ENCODE measurements at regions not wholly inside any gene's neighbourhood (a gene's known extent, or its start where the extent isn't known, plus 50 kb on each side); places are given as distances from the start of the nearest gene placed in this dataset.

DNA sequence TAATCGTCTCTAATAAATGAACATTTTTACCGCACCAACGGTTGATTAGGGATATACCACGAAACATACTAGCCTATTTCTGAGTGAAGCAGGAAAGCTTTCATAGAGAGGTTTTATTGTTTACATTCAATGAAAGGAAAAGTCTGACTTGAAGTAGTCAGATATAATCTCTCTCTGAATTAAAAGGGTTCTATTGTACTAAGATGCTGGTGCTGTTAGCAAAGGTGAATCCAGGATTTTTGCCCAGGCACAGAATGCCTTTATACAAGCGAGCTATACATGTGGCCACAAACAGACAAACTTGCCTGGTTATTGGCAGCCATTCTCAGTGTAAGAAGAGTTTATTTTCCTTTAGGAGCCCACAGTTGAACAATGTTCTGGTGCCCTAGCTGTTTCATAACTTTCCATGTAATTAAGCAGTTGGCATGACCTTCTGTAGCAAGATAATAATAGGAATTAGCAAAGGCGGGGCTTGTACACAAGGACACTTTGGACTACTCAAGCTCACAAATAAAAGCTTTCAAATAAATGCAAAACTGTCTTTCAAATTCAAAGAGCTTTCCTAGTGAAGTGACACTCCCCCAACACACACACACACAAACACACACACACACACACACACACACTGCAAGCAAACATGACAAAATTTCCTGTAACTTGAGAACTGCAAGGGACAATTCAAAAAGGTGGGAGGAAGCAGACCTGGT, 198.7 kb upstream of the MAP3K1 start:
- Histone ChIP-seq H3K9ac (ENCODE audit: low read depth in 2 of 2, low read length in 2 of 2) (no peak overlapping the region), H3K4me3 (no peak overlapping the region), H3K27ac (no peak overlapping the region), H3K4me1 (no peaks in the 10 kb centered on the region), H3K36me3 (no peaks in the 10 kb centered on the region), H3K9me3 (no peaks in the 10 kb centered on the region), H3K27me3 (no peaks in the 10 kb centered on the region)
- TF ChIP-seq, protein P1, sequence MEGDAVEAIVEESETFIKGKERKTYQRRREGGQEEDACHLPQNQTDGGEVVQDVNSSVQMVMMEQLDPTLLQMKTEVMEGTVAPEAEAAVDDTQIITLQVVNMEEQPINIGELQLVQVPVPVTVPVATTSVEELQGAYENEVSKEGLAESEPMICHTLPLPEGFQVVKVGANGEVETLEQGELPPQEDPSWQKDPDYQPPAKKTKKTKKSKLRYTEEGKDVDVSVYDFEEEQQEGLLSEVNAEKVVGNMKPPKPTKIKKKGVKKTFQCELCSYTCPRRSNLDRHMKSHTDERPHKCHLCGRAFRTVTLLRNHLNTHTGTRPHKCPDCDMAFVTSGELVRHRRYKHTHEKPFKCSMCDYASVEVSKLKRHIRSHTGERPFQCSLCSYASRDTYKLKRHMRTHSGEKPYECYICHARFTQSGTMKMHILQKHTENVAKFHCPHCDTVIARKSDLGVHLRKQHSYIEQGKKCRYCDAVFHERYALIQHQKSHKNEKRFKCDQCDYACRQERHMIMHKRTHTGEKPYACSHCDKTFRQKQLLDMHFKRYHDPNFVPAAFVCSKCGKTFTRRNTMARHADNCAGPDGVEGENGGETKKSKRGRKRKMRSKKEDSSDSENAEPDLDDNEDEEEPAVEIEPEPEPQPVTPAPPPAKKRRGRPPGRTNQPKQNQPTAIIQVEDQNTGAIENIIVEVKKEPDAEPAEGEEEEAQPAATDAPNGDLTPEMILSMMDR (IDR thresholded peaks at IDR 0.05): no peak
- no peak for DNase-seq
- intact Hi-C loops (cut with DNase I): no loop called here

DNA sequence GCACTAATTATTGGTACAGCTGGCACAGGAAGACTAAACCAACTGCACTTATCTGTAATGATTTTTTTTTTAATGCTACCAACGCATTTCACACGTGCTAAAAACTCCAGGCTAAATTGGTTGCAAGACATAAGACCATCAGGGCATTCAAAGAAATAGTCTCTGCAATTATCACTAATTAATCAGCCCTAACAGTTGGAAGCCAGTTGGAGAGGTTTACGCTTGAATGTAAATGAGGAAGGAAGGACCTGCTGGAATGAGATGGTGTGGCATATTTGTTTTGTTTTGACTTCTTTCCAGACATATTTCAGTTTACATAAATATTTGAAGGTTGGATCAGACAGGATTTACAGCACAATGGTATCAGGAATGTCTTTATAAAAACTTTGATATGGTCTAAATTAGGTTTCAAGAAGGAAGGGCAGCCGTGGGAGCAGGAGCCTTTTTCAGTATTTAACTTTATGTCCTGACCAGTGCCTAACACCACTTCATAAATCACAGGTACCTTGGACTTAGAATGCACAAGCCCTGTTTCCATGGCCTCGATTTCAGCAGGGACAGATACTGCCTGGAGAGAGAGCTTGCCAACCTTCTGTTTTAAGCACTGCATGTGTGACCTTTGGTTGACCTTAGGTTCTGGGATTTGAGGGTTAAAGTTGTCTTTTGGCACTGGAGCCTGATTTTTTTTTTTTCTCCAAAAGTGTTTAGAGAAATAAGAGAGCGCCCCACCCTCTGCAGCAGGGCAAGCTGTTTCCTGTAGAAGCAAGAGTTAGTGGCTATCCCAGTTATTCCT, 199.8 kb upstream of the MAP3K1 start:
- H3K27me3 ChIP-seq: no peaks in the 10 kb centered on the region
- intact Hi-C loops (cut with DNase I): no loop called here
- no peak overlapping the region for H3K4me3 ChIP-seq
- no peak overlapping the region for H3K27ac ChIP-seq
- no peaks in the 10 kb centered on the region for H3K36me3 ChIP-seq
- no peak for DNase-seq
- TF ChIP-seq, protein P1 (IDR thresholded peaks at IDR 0.05): no peak
- H3K9ac ChIP-seq (ENCODE audit: low read depth in 2 of 2, low read length in 2 of 2): no peak overlapping the region
- H3K9me3 ChIP-seq: no peaks in the 10 kb centered on the region
- H3K4me1 ChIP-seq: no peaks in the 10 kb centered on the region

DNA sequence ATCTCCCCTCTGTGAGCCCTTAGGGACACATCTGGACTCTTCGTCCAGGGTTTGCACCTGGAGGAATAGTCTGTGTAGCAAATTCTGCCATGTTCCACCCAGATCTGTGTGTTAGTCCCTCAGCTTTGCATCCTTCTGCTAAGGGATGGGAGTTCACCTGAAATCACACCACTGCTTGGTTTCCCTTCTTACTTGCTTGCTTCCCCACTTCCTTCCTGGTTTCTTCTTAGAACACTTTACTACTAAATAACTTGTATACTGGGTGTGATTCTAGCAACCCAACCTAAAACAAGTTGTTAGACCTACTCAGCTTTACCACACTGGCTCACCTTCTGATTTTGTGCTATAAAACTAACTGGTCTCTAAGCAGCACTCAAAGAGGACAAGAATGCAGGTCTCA, 202.6 kb upstream of the MAP3K1 start:
- Histone ChIP-seq H3K27ac (no peak overlapping the region), H3K27me3 (no peaks in the 10 kb centered on the region), H3K4me3 (no peak overlapping the region), H3K36me3 (no peaks in the 10 kb centered on the region), H3K9me3 (no peaks in the 10 kb centered on the region), H3K4me1 (no peaks in the 10 kb centered on the region), H3K9ac (ENCODE audit: low read depth in 2 of 2, low read length in 2 of 2) (no peak overlapping the region)
- no peak for DNase-seq
- intact Hi-C loops (cut with DNase I): no loop called here
- TF ChIP-seq, protein P1 (IDR thresholded peaks at IDR 0.05): no peak

DNA sequence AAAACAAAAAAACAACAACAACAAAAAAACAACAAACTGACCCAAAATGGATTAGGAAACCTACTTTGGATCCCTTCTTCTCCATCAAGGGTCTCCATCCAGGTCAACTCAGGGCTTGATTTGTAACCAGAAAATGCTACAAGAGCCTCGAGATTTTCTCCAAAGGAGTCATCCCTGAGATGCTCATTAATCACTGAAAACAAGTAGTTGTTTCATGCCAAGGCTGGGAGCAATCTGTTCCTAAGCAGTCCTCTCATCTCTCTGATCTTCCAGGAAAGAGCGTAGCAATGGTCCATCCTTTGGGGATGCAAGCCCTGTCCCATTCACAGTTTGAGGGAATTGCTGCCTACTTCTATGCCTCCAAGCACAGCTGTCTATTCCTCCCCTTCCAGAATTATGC, 203.0 kb upstream of the MAP3K1 start:
- TF ChIP-seq, protein P1 (IDR thresholded peaks at IDR 0.05): no peak
- intact Hi-C loops (cut with DNase I): no loop called here
- H3K4me3 ChIP-seq: no peak overlapping the region

DNA sequence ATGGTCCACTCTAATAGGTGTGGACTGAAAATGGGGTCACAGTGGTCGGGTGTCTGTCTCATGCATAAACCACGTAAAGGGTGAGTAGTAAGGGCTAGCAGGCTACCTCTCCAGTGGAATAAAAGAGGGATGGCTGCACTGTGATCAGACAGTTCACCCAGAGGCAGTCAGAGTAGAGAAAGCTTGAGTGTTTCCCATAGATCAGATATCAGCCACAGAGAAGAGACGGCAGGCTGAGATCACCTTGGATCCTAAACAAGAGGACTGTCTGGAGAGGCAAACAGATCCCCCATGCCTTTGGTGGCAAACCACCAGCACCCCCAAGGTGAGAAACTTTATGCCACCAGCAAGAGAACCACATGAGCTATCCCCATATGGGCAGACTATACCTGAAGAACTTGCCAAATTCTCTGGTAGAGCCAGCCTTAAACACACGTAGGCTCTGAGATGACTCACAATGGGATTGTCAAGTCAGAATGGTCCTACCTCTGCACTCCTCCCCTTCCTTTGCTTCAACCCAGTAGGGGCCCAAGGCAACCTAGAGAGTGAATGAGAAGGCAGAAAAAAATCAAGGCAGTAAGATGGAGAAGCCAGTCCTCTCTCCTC, 205.2 kb upstream of the MAP3K1 start:
- H3K27me3 ChIP-seq: no peaks in the 10 kb centered on the region
- intact Hi-C loops (cut with DNase I): no loop called here
- no peaks in the 10 kb centered on the region for H3K4me1 ChIP-seq
- TF ChIP-seq, protein P1 (IDR thresholded peaks at IDR 0.05): no peak
- no peaks in the 10 kb centered on the region for H3K9me3 ChIP-seq
- H3K27ac ChIP-seq: no peak overlapping the region
- no peak overlapping the region for H3K4me3 ChIP-seq
- no peak for DNase-seq
- no peak overlapping the region for H3K9ac ChIP-seq (ENCODE audit: low read depth in 2 of 2, low read length in 2 of 2)
- H3K36me3 ChIP-seq: no peaks in the 10 kb centered on the region

More for the DNA sequence above, 203.0 kb upstream of the MAP3K1 start:
- DNase-seq: no peak
- no peak overlapping the region for H3K9ac ChIP-seq (ENCODE audit: low read depth in 2 of 2, low read length in 2 of 2)
- H3K36me3 ChIP-seq: no peaks in the 10 kb centered on the region
- no peaks in the 10 kb centered on the region for H3K27me3 ChIP-seq
- no peaks in the 10 kb centered on the region for H3K9me3 ChIP-seq
- no peaks in the 10 kb centered on the region for H3K4me1 ChIP-seq
- H3K27ac ChIP-seq: no peak overlapping the region

Measured in colonic mucosa (tissue), 4 donors.